DOHH2 (cell line): ENCODE measurements at regions not wholly inside any gene's neighbourhood (a gene's known extent, or its start where the extent isn't known, plus 50 kb on each side); places are given as distances from the start of the nearest gene placed in this dataset.

Experiments
- EZH2phosphoT487 ChIP-seq: fragments of 200-600 bp; sonication (generic); IDR thresholded peaks from 2 replicates; pipeline ENCODE4 v1.6.1; 2017; ENCODE audit warnings: borderline replicate concordance, mild to moderate bottlenecking, antibody characterized with exemption, low read length, moderate library complexity, mixed read lengths
- TF ChIP-seq, protein P1 (sequence below): fragments of 200-600 bp; sonication (generic); IDR thresholded peaks from one replicate; pipeline ENCODE4 v1.5.1; 2014; ENCODE audit warnings: antibody characterized with exemption, mild to moderate bottlenecking, low read depth, low read length; ENCODE audit not compliant: poor library complexity, severe bottlenecking

DNA sequence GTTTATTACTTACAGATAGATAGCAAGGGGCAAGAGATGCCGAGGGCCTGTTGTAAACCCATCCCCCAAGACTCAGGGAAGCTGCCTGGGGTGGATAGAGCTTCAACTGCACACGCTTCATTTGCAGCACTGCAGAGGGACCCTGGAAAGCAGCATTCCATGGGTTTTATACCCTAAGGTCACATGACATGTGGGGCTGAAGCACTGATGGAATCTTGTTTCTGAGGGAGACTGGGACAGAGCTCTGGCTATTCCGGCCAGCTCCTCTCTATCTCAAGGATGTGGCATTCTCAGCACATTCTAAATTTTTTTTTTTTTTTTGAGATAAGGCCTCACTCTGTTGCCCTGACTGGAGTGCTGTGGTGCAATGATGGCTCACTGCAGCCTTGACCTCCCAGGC is 300.1 kb downstream of the MYCN start:
- no peak for TF ChIP-seq EZH2phosphoT487
- TF ChIP-seq, protein P1, sequence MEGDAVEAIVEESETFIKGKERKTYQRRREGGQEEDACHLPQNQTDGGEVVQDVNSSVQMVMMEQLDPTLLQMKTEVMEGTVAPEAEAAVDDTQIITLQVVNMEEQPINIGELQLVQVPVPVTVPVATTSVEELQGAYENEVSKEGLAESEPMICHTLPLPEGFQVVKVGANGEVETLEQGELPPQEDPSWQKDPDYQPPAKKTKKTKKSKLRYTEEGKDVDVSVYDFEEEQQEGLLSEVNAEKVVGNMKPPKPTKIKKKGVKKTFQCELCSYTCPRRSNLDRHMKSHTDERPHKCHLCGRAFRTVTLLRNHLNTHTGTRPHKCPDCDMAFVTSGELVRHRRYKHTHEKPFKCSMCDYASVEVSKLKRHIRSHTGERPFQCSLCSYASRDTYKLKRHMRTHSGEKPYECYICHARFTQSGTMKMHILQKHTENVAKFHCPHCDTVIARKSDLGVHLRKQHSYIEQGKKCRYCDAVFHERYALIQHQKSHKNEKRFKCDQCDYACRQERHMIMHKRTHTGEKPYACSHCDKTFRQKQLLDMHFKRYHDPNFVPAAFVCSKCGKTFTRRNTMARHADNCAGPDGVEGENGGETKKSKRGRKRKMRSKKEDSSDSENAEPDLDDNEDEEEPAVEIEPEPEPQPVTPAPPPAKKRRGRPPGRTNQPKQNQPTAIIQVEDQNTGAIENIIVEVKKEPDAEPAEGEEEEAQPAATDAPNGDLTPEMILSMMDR: no peak
